ENCODE measurements at regions not wholly inside any gene's neighbourhood (a gene's known extent, or its start where the extent isn't known, plus 50 kb on each side); places are given as distances from the start of the nearest gene placed in this dataset.

- no peak overlapping the region for H3K27ac ChIP-seq
- no peak for TF ChIP-seq CTCF (conservative IDR thresholded peaks at IDR 0.05)
- TF ChIP-seq ZFX (IDR thresholded peaks at IDR 0.05), result no peak
Measured at GRCh38 chr9:73844135-73844534, 653.0 kb upstream of the RORB start.

GRCh38 chr9:73845539-73845938 lies 651.6 kb upstream of the RORB start:
- no peak overlapping the region for H3K27ac ChIP-seq
- TF ChIP-seq ZFX (IDR thresholded peaks at IDR 0.05) (no peak), CTCF (conservative IDR thresholded peaks at IDR 0.05) (no peak)

GRCh38 chr9:73845954-73846690 lies 651.0 kb upstream of the RORB start:
- no peak overlapping the region for H3K27ac ChIP-seq
- TF ChIP-seq ZFX (IDR thresholded peaks at IDR 0.05), result no peak
- no peak for TF ChIP-seq CTCF (conservative IDR thresholded peaks at IDR 0.05)

- TF ChIP-seq CTCF (conservative IDR thresholded peaks at IDR 0.05) (no peak), ZFX (IDR thresholded peaks at IDR 0.05) (no peak)
- H3K27ac ChIP-seq, result no peak overlapping the region
Measured at GRCh38 chr9:73847536-73847935, 649.6 kb upstream of the RORB start.

GRCh38 chr9:73853549-73853948 lies 643.6 kb upstream of the RORB start:
- no peak overlapping the region for H3K27ac ChIP-seq
- TF ChIP-seq ZFX (IDR thresholded peaks at IDR 0.05), result no peak
- no peak for TF ChIP-seq CTCF (conservative IDR thresholded peaks at IDR 0.05)

- TF ChIP-seq CTCF (conservative IDR thresholded peaks at IDR 0.05) (no peak), ZFX (IDR thresholded peaks at IDR 0.05) (no peak)
- H3K27ac ChIP-seq, result no peak overlapping the region
Measured at GRCh38 chr9:73855206-73855605, 641.9 kb upstream of the RORB start.

GRCh38 chr9:73863924-73864323 lies 633.2 kb upstream of the RORB start:
- no peak for TF ChIP-seq ZFX (IDR thresholded peaks at IDR 0.05)
- TF ChIP-seq CTCF (conservative IDR thresholded peaks at IDR 0.05), result no peak
- H3K27ac ChIP-seq, result no peak overlapping the region

Data from C4-2B (cell line).